GM21381 (cell line): ENCODE measurements at regions not wholly inside any gene's neighbourhood (a gene's known extent, or its start where the extent isn't known, plus 50 kb on each side); places are given as distances from the start of the nearest gene placed in this dataset.
A peak's percentile ranks its signal among the peaks of the same experiment; 100 is the strongest.

Experiments
- ATAC-seq: cut with Tn5 transposase; IDR thresholded peaks from one replicate; pipeline ENCODE4 v1.9.1; 2021; ENCODE audit warnings: mild to moderate bottlenecking, moderate library complexity; ENCODE audit not compliant: unreplicated experiment

- ATAC-seq: peak; percentile 54
These were observed 148.4 kb upstream of the USP9Y start for GRCh38 chrY:12552471-12553283.

GRCh38 chrY:12553909-12554308 is 147.1 kb upstream of the USP9Y start:
- ATAC-seq: no peak

- no peak for ATAC-seq
These were observed 146.0 kb upstream of the USP9Y start for GRCh38 chrY:12555005-12555404.

- no peak for ATAC-seq
These were observed 142.0 kb upstream of the USP9Y start for GRCh38 chrY:12559007-12559406.

- ATAC-seq: no peak
These were observed 124.8 kb upstream of the USP9Y start for GRCh38 chrY:12576278-12576677.

GRCh38 chrY:12593532-12594216 is 107.4 kb upstream of the USP9Y start:
- ATAC-seq: no peak

- ATAC-seq: no peak
These were observed 102.2 kb upstream of the USP9Y start for GRCh38 chrY:12598783-12599182.

GRCh38 chrY:12605426-12605825 is 95.6 kb upstream of the USP9Y start:
- no peak for ATAC-seq

- ATAC-seq: no peak
These were observed 90.2 kb upstream of the USP9Y start for GRCh38 chrY:12610861-12611260.

GRCh38 chrY:12615733-12616446 is 85.1 kb upstream of the USP9Y start:
- no peak for ATAC-seq

- ATAC-seq: no peak
These were observed 79.5 kb upstream of the USP9Y start for GRCh38 chrY:12621454-12622081.

GRCh38 chrY:12623204-12623603 is 77.8 kb upstream of the USP9Y start:
- ATAC-seq: no peak

GRCh38 chrY:12642986-12643385 is 58.0 kb upstream of the USP9Y start:
- no peak for ATAC-seq

GRCh38 chrY:12643693-12644348 is 57.2 kb upstream of the USP9Y start:
- ATAC-seq: no peak

- no peak for ATAC-seq
These were observed 49.9 kb upstream of the USP9Y start for GRCh38 chrY:12651095-12651494.
